Lower lobe of right lung (tissue), 2 donors: ENCODE measurements at regions not wholly inside any gene's neighbourhood (a gene's known extent, or its start where the extent isn't known, plus 50 kb on each side); places are given as distances from the start of the nearest gene placed in this dataset.

Experiments used
- ATAC-seq, 2 donors: fragments of 200-7000 bp; cut with Tn5 transposase; one replicate each; pipeline ENCODE4 v1.9.1; 2020 to 2022; ENCODE audit warnings: mild to moderate bottlenecking in 2 of 2, moderate library complexity in 2 of 2
- DNase-seq: peaks from one replicate; pipeline ENCODE4 v3.0.0-alpha.2; 2020
- H3K27ac ChIP-seq: fragments of 200-600 bp; one replicate; pipeline ENCODE4 v1.8.0; 2022
- H3K27me3 ChIP-seq: fragments of 200-600 bp; one replicate; pipeline ENCODE4 v1.8.0; 2022; ENCODE audit warnings: low read depth
- H3K36me3 ChIP-seq: fragments of 200-600 bp; one replicate; pipeline ENCODE4 v1.8.0; 2022; ENCODE audit warnings: mild to moderate bottlenecking
- H3K4me1 ChIP-seq: fragments of 200-600 bp; one replicate; pipeline ENCODE4 v1.8.0; 2022
- H3K4me3 ChIP-seq: fragments of 200-600 bp; one replicate; pipeline ENCODE4 v1.8.0; 2022; ENCODE audit warnings: mild to moderate bottlenecking
- H3K9me3 ChIP-seq: fragments of 200-600 bp; one replicate; pipeline ENCODE4 v1.8.0; 2022
- CTCF ChIP-seq: fragments of 200-600 bp; IDR thresholded peaks from one replicate; pipeline ENCODE4 v1.8.0; 2022; ENCODE audit warnings: antibody characterized with exemption, mild to moderate bottlenecking
- intact Hi-C: fragments of 100-400 bp; cut with DNase I; formaldehyde crosslinking; loops from one replicate; pipeline ENCODE4 v1.11.0; 2022
- donor health status: DM: no; HTN: yes; CAD: no; lungs with severe emphysema.

- no peaks in the 10 kb centered on the region for H3K27me3 ChIP-seq
- no peaks in the 10 kb centered on the region for H3K9me3 ChIP-seq
- no peaks in the 10 kb centered on the region for H3K36me3 ChIP-seq
- H3K4me1 ChIP-seq: no peaks in the 10 kb centered on the region
- intact Hi-C loops: no loop called here
- H3K4me3 ChIP-seq: no peak overlapping the region
- TF ChIP-seq CTCF: no peak
- H3K27ac ChIP-seq: no peak overlapping the region
- no peak for ATAC-seq
- DNase-seq: no peak
Measured at GRCh38 chr13:26484196-26484595, 73.3 kb upstream of the WASF3 start.

- intact Hi-C loops: no loop called here
- no peak for TF ChIP-seq CTCF
- DNase-seq (no peak), ATAC-seq (no peak)
- Histone ChIP-seq H3K4me3 (no peak overlapping the region), H3K9me3 (no peaks in the 10 kb centered on the region), H3K36me3 (no peaks in the 10 kb centered on the region), H3K27ac (no peak overlapping the region), H3K27me3 (no peaks in the 10 kb centered on the region), H3K4me1 (no peaks in the 10 kb centered on the region)
Measured at GRCh38 chr13:26485288-26485687, 72.2 kb upstream of the WASF3 start.

GRCh38 chr13:26485786-26486185 lies 71.7 kb upstream of the WASF3 start:
- H3K27ac ChIP-seq: no peak overlapping the region
- no peak overlapping the region for H3K4me3 ChIP-seq
- H3K4me1 ChIP-seq: no peaks in the 10 kb centered on the region
- ATAC-seq: peak in 1 of 2 donors; percentile 16
- intact Hi-C loops: no loop called here
- DNase-seq: no peak
- no peak for TF ChIP-seq CTCF
- no peaks in the 10 kb centered on the region for H3K9me3 ChIP-seq
- H3K27me3 ChIP-seq: no peaks in the 10 kb centered on the region
- H3K36me3 ChIP-seq: no peaks in the 10 kb centered on the region

GRCh38 chr13:26486550-26486949 lies 70.9 kb upstream of the WASF3 start:
- H3K27me3 ChIP-seq: no peaks in the 10 kb centered on the region
- intact Hi-C loops: no loop called here

GRCh38 chr13:26487781-26488180 lies 69.7 kb upstream of the WASF3 start:
- H3K9me3 ChIP-seq: no peaks in the 10 kb centered on the region
- TF ChIP-seq CTCF: no peak
- ATAC-seq (no peak), DNase-seq (no peak)
- no peak overlapping the region for H3K27ac ChIP-seq
- no peaks in the 10 kb centered on the region for H3K36me3 ChIP-seq
- intact Hi-C loops: no loop called here
- H3K4me1 ChIP-seq: no peaks in the 10 kb centered on the region
- H3K4me3 ChIP-seq: no peak overlapping the region
- H3K27me3 ChIP-seq: no peaks in the 10 kb centered on the region

More at GRCh38 chr13:26486550-26486949, 70.9 kb upstream of the WASF3 start:
- no peak overlapping the region for H3K4me3 ChIP-seq
- no peaks in the 10 kb centered on the region for H3K36me3 ChIP-seq
- no peaks in the 10 kb centered on the region for H3K9me3 ChIP-seq
- no peak for DNase-seq
- H3K27ac ChIP-seq: no peak overlapping the region
- TF ChIP-seq CTCF: no peak
- no peak for ATAC-seq
- no peaks in the 10 kb centered on the region for H3K4me1 ChIP-seq
